Natural killer cell treated with Interleukin-12 subunit alpha and Interleukin-12 subunit beta and Interleukin-15 and Interleukin-18, amount 100 ng/mL, for 72 hours (primary cell): ENCODE measurements at regions not wholly inside any gene's neighbourhood (a gene's known extent, or its start where the extent isn't known, plus 50 kb on each side); places are given as distances from the start of the nearest gene placed in this dataset.
"Not testable (repeated sequence)": the region's sequence is repeated elsewhere in the genome, so short reads cannot be mapped to it uniquely, and the experiment has no call there.

Source experiments
- ATAC-seq, 2 donors: fragments of 150-1000 bp; cut with Tn5 transposase in 1 of 2; sonication (Bioruptor Pico), chemical (Tn5 transposase) in 1 of 2; 2 replicates each; pipeline ENCODE4 v1.10.0; 2021
- DNase-seq: peaks from one replicate; pipeline ENCODE4 v3.0.0; 2022; ENCODE audit warnings: low spot score
- H3K27ac Mint-ChIP-seq, 2 donors: 1 replicate in 1 of 2; 2 replicates in 1 of 2; pipeline ENCODE4 v1.8.0; 2022; ENCODE audit warnings: mixed read lengths in 2 of 2, mild to moderate bottlenecking in 1 of 2, moderate library complexity in 1 of 2
- H3K27me3 Mint-ChIP-seq, 2 donors: 1 replicate in 1 of 2; 2 replicates in 1 of 2; pipeline ENCODE4 v1.8.0; 2022; ENCODE audit warnings: mixed read lengths in 2 of 2
- H3K36me3 Mint-ChIP-seq: one replicate; pipeline ENCODE4 v1.8.0; 2022; ENCODE audit warnings: mixed read lengths
- H3K4me1 Mint-ChIP-seq, 2 donors: 1 replicate in 1 of 2; 2 replicates in 1 of 2; pipeline ENCODE4 v1.8.0; 2022; ENCODE audit warnings: low read depth in 2 of 2, mixed read lengths in 2 of 2, mild to moderate bottlenecking in 1 of 2
- H3K4me3 Mint-ChIP-seq: one replicate; pipeline ENCODE4 v1.8.0; 2022; ENCODE audit warnings: mixed read lengths
- H3K9me3 Mint-ChIP-seq: 2 replicates; pipeline ENCODE4 v1.8.0; 2022; ENCODE audit warnings: mixed read lengths

GRCh38 chr1:221562542-221563475, 179.1 kb downstream of the DUSP10 start:
- no peak overlapping the region for H3K27ac Mint-ChIP-seq
- ATAC-seq (no peak), DNase-seq (no peak)
- H3K4me3 Mint-ChIP-seq = no peak overlapping the region
- H3K4me1 Mint-ChIP-seq = no peaks in the 10 kb centered on the region
- no peaks in the 10 kb centered on the region for H3K36me3 Mint-ChIP-seq
- peaks cover 0 to 4% of the 10 kb centered on the region in 2 donors for H3K27me3 Mint-ChIP-seq
- H3K9me3 Mint-ChIP-seq = no peaks in the 10 kb centered on the region

GRCh38 chr1:221563476-221563921, 178.4 kb downstream of the DUSP10 start:
- Mint-ChIP-seq H3K4me1 (no peaks in the 10 kb centered on the region), H3K27me3 (peaks cover 0 to 4% of the 10 kb centered on the region in 2 donors), H3K9me3 (no peaks in the 10 kb centered on the region), H3K36me3 (no peaks in the 10 kb centered on the region), H3K4me3 (no peak overlapping the region), H3K27ac (no peak overlapping the region)
- no peak for DNase-seq
- ATAC-seq = no peak

DNA sequence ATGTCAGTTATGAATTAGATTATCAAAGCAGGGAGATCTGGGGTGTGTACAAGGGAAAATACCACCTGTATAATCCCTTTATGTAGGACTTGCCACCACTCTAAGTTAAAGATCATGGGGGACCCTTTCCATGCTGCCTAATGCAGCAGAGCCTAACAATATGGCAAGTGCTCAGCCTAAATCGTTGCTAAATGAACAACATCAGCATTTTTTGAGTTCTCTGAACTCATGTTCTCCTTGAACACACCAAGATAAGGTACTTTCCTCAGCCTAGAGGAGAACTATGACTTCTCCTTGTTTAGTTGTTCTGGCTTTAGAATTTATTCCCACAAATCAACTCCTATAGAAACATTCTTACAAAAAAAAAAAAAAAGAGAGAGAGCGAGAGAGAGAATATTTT, 177.0 kb downstream of the DUSP10 start:
- Mint-ChIP-seq H3K4me1 (no peaks in the 10 kb centered on the region), H3K4me3 (no peak overlapping the region), H3K27ac (peak overlapping the region in 1 of 2 donors; percentile 73), H3K9me3 (no peaks in the 10 kb centered on the region), H3K27me3 (peaks cover 0 to 6% of the 10 kb centered on the region in 2 donors), H3K36me3 (no peaks in the 10 kb centered on the region)
- ATAC-seq = no peak
- no peak for DNase-seq

GRCh38 chr1:221565711-221566110, 176.2 kb downstream of the DUSP10 start:
- no peak overlapping the region for H3K27ac Mint-ChIP-seq
- H3K4me3 Mint-ChIP-seq = no peak overlapping the region
- no peaks in the 10 kb centered on the region for H3K9me3 Mint-ChIP-seq
- peaks cover 0 to 6% of the 10 kb centered on the region in 2 donors for H3K27me3 Mint-ChIP-seq
- H3K4me1 Mint-ChIP-seq = no peaks in the 10 kb centered on the region
- no peak for DNase-seq
- no peak for ATAC-seq
- H3K36me3 Mint-ChIP-seq = no peaks in the 10 kb centered on the region

- Mint-ChIP-seq H3K27ac (no peak overlapping the region), H3K27me3 (peaks cover 0 to 6% of the 10 kb centered on the region in 2 donors), H3K4me3 (no peak overlapping the region), H3K36me3 (no peaks in the 10 kb centered on the region), H3K4me1 (no peaks in the 10 kb centered on the region), H3K9me3 (no peaks in the 10 kb centered on the region)
- DNase-seq = no peak
- ATAC-seq = no peak
Measured at GRCh38 chr1:221567859-221568507, 173.9 kb downstream of the DUSP10 start.

GRCh38 chr1:221573756-221574155, 168.1 kb downstream of the DUSP10 start:
- Mint-ChIP-seq H3K4me1 (no peaks in the 10 kb centered on the region), H3K9me3 (no peaks in the 10 kb centered on the region), H3K36me3 (peaks cover 4% of the 10 kb centered on the region), H3K27ac (no peak overlapping the region), H3K27me3 (peaks cover under 1 to 7% of the 10 kb centered on the region in 2 donors), H3K4me3 (no peak overlapping the region)
- DNase-seq (no peak), ATAC-seq (no peak)

- Mint-ChIP-seq H3K36me3 (peaks cover 4% of the 10 kb centered on the region), H3K27me3 (peaks cover 0 to 7% of the 10 kb centered on the region in 2 donors), H3K9me3 (no peaks in the 10 kb centered on the region), H3K27ac (no peak overlapping the region), H3K4me1 (no peaks in the 10 kb centered on the region), H3K4me3 (no peak overlapping the region)
- ATAC-seq = no peak
- no peak for DNase-seq
Measured at GRCh38 chr1:221574529-221574928, 167.4 kb downstream of the DUSP10 start.

DNA sequence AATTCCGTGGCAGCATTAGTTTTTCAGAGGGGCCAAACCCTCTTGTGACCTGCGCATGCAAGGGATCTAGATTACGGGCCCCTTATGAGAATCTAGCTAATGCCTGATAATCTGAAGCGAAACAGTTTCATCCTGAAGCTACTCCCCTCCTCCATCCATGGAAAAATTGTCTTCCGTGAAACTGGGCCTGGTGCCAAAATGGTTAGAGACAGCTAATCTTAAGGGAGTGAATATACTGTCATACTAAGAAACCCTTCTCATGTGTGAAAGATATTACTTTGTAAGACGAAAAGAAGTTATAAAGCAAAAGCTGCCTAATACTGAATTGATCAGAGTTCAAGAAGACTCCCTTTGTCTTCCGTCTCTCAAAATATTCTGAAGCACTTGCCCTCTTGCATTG, 166.3 kb downstream of the DUSP10 start:
- Mint-ChIP-seq H3K36me3 (peaks cover 4% of the 10 kb centered on the region), H3K4me3 (no peak overlapping the region), H3K9me3 (no peaks in the 10 kb centered on the region), H3K27ac (no peak overlapping the region), H3K27me3 (peaks cover 0 to 7% of the 10 kb centered on the region in 2 donors), H3K4me1 (no peaks in the 10 kb centered on the region)
- DNase-seq (no peak), ATAC-seq (no peak)

DNA sequence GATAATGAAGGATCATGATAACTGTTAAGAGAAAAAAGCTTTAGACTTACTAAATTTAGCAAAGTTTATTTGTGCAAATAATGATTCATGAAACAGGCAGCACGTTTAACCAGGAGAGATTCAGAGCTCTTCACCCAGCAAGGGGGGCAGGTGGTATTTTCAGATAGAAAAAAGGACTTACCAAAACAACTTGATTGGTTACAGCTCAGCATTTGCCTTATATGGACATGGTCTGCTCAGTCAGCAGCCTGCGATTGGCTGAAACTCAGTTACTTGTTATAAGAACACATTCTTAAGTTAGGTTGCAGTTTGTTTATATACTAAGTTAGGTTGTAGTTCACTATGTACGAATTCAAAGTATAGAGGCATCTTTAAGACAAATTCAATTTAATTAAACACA, 165.6 kb downstream of the DUSP10 start:
- peaks cover 4% of the 10 kb centered on the region for H3K36me3 Mint-ChIP-seq
- no peaks in the 10 kb centered on the region for H3K4me1 Mint-ChIP-seq
- no peaks in the 10 kb centered on the region for H3K9me3 Mint-ChIP-seq
- DNase-seq (no peak), ATAC-seq (no peak)
- H3K27me3 Mint-ChIP-seq = peaks cover 0 to 7% of the 10 kb centered on the region in 2 donors
- H3K27ac Mint-ChIP-seq = no peak overlapping the region
- H3K4me3 Mint-ChIP-seq = no peak overlapping the region

DNA sequence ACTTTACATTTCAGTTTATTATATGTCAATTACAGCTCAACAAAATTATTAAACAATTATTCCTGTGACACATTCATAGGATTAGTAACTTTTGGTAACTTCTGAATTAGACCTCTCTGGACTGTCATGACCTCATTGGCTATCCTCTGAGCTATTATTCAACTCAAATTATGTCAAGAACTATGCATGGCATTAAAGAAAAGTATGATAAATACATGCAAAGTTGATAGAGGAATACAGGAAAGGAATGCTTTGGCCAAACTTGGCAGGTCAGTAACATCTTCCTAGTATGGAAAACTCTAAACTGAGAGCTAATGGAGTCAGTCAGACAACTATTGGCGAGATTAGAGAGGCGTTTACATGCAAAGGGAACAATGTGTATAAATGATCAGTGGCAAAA, 158.4 kb downstream of the DUSP10 start:
- no peaks in the 10 kb centered on the region for H3K9me3 Mint-ChIP-seq

DNA sequence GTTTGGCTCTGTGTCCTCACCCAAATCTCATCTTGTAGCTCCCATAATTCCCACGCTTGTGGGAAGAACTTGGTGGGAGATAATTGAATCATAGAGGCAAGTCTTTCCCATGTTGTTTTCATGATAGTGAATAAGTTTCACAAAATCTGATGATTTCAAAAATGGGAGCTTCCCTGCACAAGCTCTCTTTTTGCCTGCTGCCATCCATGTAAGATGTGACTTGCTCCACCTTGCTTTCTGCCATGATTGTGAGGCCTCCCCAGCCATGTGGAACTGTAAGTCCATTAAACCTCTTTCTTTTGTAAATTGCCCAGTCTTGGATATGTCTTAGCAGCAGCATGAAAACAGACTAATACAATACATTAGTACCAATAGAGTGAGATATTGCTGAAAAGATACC, 154.9 kb downstream of the DUSP10 start:
- not testable (repeated sequence) for H3K36me3 Mint-ChIP-seq, DNase-seq, H3K4me3 Mint-ChIP-seq, H3K27ac Mint-ChIP-seq, H3K9me3 Mint-ChIP-seq, ATAC-seq, H3K4me1 Mint-ChIP-seq
- peaks cover 5 to 14% of the 10 kb centered on the region in 2 donors for H3K27me3 Mint-ChIP-seq

More for the DNA sequence above, 158.4 kb downstream of the DUSP10 start:
- ATAC-seq (no peak), DNase-seq (no peak)
- peaks cover 5% of the 10 kb centered on the region for H3K36me3 Mint-ChIP-seq
- H3K27me3 Mint-ChIP-seq = peaks cover 5 to 14% of the 10 kb centered on the region in 2 donors
- H3K4me1 Mint-ChIP-seq = no peaks in the 10 kb centered on the region
- H3K27ac Mint-ChIP-seq = no peak overlapping the region
- H3K4me3 Mint-ChIP-seq = no peak overlapping the region

GRCh38 chr1:221591250-221591649, 150.6 kb downstream of the DUSP10 start:
- H3K4me1 Mint-ChIP-seq, H3K9me3 Mint-ChIP-seq, ATAC-seq, H3K4me3 Mint-ChIP-seq, DNase-seq, H3K27ac Mint-ChIP-seq, H3K27me3 Mint-ChIP-seq, H3K36me3 Mint-ChIP-seq: not testable (repeated sequence)

- DNase-seq (no peak), ATAC-seq (no peak)
- peaks cover 0 to 3% of the 10 kb centered on the region in 2 donors for H3K4me1 Mint-ChIP-seq
- no peaks in the 10 kb centered on the region for H3K9me3 Mint-ChIP-seq
- H3K27me3 Mint-ChIP-seq = no peaks in the 10 kb centered on the region
- H3K27ac Mint-ChIP-seq = no peak overlapping the region
- no peak overlapping the region for H3K4me3 Mint-ChIP-seq
- no peaks in the 10 kb centered on the region for H3K36me3 Mint-ChIP-seq
Measured at GRCh38 chr1:221594576-221594975, 147.3 kb downstream of the DUSP10 start.

DNA sequence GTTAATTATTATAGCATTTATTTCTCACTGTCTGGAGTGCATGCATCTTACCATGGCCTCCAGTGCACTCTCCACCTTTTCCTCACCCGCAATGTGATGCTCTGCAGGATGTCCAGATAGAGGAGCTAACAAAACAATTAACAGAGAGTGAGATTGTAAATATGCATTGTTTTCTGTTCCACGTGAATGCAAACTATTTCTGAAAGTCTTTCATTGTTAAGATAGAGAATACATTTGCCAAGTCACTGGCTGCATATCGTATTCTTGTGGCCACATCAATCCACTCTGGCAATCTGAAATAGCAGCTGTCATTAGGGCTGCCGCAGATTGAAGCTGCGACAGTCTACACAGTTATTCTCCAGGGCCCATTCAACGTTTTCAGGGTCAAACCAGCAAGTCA, 143.8 kb downstream of the DUSP10 start:
- H3K27me3 Mint-ChIP-seq = no peaks in the 10 kb centered on the region
- no peak for DNase-seq
- peaks cover 0 to 3% of the 10 kb centered on the region in 2 donors for H3K4me1 Mint-ChIP-seq
- no peaks in the 10 kb centered on the region for H3K9me3 Mint-ChIP-seq
- no peaks in the 10 kb centered on the region for H3K36me3 Mint-ChIP-seq
- ATAC-seq = no peak
- H3K27ac Mint-ChIP-seq = no peak overlapping the region
- no peak overlapping the region for H3K4me3 Mint-ChIP-seq
